GM18511 (cell line): ENCODE measurements at regions not wholly inside any gene's neighbourhood (a gene's known extent, or its start where the extent isn't known, plus 50 kb on each side); places are given as distances from the start of the nearest gene placed in this dataset.

Experiments used
- ATAC-seq: cut with Tn5 transposase; IDR thresholded peaks from one replicate; pipeline ENCODE4 v1.9.1; 2021; ENCODE audit warnings: mild to moderate bottlenecking, moderate library complexity; ENCODE audit not compliant: unreplicated experiment

- ATAC-seq, result no peak
These were observed 155.1 kb upstream of the WSCD2 start for GRCh38 chr12:107973950-107974349.

GRCh38 chr12:107976331-107976730, 152.8 kb upstream of the WSCD2 start:
- no peak for ATAC-seq

DNA sequence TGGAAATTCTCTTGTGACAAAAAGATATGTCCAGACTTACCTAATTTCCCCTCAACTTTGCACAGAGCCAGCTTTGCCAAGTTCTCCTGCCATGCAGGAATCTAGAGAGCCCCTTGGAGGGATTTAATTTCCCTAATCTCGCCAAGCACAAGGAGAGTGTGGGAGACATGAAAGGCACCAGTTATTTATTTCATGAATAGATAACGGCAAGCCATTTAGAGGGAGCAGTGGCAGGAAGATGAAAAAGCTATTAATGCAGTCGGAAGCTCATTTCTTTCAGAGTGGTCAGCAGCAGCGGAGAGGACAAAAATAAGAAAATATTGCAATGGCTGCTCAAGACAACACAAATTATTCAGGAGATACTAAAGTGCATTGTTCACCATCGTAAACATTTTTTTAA, 150.9 kb upstream of the WSCD2 start:
- ATAC-seq, result no peak

DNA sequence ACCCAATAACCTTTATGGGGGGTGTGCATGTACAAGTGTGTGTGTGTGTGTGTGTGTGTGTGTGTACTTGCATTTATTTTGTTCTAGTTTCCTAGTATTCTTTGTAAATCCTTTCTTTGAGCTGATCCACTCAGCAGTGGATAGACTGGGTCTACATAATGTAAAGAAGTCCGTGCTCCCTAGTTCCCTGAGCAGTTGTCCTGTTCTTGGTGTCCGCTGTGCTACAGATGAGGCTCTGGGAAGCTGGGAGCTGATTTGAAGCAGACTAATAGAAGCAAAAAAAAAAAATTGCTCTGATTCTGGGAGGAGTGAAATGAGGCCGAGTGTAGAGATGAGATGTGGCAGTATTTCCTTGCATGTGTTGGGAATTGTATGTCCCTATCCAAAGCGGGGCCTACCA, 150.4 kb upstream of the WSCD2 start:
- no peak for ATAC-seq

- ATAC-seq, result no peak
These were observed 145.2 kb upstream of the WSCD2 start for GRCh38 chr12:107983756-107984472.

GRCh38 chr12:107984973-107985372, 144.1 kb upstream of the WSCD2 start:
- no peak for ATAC-seq

DNA sequence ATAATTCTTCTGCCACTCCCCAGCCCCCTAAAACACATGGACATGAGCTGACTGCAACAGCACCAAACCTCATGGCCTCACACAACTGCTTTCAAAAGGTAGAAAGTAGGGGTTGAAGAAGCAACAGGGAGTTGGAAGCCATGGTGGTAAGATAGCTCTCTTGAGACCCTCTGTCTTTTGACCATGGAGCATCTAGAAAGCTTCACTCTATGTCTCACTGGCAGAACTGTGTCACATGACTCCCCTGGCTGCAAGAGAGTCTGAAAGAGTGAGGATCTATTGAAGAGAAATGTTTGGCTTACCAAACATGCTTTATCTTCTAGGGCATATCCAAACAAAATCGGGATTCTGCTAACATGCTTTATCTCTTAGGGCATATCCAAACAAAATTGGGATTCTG, 142.9 kb upstream of the WSCD2 start:
- ATAC-seq, result no peak

DNA sequence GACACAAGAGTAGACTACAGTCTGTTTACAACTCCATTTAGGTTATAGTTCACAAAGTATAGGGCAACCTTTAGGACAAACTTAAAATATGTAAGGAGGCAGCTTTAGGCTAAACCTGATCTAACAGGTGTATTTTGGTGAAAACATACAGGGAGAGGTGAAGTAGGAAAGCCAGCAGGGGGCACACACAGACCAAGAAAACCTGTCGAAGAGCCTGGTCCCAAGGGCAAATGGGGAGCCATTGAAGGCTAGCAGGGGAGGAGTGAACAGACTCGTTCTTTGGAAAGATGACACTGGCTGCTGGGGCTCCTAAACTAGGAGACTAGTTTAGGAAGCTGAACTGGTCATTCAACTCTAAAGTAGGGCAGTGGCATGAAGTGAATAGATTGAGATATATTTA, 138.8 kb upstream of the WSCD2 start:
- no peak for ATAC-seq

GRCh38 chr12:107992029-107992428, 137.1 kb upstream of the WSCD2 start:
- no peak for ATAC-seq

DNA sequence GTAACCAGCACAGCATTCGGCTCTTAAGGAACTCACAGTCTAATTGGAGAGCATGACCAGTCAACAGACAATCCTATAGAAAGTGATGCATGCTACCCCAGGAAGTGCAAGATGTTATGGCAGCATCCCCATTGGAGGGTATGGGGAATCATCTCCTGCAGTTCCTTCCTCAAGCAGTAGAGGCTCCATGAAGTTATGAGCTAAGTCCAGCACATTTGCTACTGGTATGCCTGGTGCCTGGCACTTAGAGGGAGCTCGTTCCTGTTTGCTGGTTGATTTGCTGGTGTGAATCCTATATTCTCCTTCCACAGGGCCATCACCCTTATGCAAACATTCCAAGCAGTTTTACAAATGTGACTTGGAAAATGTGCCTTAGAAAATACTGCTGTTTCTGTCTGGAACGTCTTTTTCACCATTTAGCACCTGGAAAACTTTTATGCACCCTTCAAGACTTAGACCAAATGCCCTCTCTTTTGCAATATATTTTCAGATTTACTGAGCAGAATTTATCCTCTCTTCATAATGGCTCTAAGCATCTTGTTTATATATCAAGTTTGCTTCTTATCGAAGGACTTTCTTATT, 136.1 kb upstream of the WSCD2 start:
- no peak for ATAC-seq

DNA sequence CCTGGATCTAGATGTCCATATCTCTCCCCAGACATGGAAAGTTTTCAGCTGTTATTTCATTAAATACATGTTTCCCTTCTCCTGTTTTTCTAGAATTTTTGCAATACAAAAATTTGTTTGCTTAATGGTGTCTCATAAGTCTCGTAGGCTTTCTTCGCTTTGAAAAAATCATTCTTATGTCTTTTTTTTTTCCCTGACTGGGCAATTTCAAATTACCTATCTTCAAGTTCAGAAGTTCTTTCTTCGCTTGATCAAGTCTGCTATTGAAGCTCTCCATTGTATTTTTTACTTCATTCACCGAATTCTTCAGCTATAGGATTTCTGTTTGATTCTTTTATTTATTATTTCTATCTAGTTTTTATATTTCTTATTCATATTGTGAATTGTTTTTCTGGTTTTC, 130.2 kb upstream of the WSCD2 start:
- no peak for ATAC-seq

- ATAC-seq, result no peak
These were observed 129.0 kb upstream of the WSCD2 start for GRCh38 chr12:108000111-108000510.

- no peak for ATAC-seq
These were observed 124.8 kb upstream of the WSCD2 start for GRCh38 chr12:108004319-108004718.

DNA sequence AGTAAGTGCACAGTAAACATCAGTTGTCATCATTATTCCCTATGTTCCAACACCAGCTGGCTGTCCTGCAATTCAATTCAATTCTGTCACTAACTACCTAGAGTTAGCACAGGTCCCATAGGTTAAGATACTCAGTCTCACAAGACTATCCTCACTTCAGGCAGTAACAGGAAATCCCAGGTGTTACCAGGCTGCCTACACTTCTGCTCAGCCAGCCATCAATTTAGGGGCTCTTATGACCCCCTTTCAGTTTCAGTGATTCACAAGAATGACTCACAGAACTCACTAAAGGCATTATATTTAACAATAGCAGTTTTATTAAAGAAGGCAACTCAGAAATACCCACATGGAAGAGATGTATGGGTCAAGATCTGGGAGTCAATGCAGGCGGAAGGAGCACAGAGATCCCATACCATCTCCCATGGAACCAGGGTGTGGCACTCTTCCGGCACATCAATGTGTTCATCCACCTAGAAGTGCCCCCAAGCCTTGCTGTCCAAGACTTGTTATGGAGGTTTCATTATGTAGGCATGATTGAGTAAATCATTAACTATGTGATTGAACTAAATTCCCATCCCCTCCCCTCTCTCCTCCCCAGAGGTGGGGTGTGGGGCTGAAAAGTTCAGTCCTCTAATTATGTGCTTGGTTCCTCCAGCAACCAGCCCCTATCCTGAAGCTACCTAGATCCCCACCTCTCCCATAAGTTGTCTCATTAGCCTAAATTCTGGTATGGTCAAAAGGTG, 120.8 kb upstream of the WSCD2 start:
- ATAC-seq, result no peak

DNA sequence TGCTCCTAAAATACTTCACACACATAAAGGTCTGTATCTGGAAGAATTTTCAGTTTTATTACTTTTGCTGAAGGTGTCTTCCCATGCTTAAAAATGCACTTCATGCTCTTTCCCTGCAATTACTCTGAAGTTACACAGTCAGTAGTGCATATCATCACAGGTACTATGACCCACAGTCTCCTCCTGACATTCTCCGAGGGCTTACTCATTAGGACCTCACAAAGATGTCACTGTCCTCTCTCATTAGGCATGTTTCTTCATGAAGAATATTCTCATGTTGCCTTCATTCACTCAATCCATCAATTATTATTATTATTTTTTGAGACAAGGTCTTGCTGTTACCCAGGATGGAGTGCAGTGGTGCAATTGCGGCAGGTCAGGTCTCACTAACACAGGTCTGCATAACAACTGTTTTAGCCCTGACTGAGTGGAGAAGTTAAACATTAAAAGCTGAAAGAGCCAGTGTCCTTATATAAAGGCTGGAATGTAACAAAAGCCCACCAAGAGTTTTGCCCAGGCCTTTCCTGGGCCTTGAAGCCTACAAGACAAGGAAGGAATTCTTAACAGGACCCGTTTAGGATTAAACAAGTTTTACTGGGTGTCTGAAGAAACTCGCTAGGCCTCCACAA, 119.5 kb upstream of the WSCD2 start:
- no peak for ATAC-seq

- ATAC-seq, result no peak
These were observed 113.0 kb upstream of the WSCD2 start for GRCh38 chr12:108016022-108016564.

DNA sequence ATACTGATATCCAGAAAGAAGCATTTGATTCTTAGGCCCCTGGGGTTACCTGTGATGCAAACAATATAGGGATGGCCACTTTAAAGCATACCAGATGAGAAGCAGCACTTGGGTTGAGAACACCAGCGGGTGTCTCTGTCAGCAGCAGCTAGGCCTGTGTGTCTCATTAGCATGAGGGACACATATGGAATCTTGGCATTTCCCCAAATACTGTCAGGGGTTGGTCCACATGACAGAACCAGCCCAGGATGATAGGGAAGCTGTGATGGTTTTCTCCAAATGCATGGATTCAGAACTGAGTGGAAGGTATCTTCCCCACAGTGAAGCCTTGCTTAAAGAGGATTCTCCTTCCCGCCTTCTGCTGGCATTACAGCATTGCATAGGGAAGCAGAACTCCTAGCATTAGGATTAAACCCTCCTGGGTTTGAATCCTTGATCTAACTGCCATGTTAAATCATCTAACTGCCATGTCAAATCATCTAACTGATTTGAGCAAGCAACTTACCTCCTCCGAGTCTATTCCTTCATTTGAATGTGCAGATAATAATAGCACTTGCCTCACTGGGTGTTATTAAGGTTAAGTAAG, 111.5 kb upstream of the WSCD2 start:
- ATAC-seq, result no peak

- ATAC-seq, result no peak
These were observed 109.2 kb upstream of the WSCD2 start for GRCh38 chr12:108019862-108020261.

- no peak for ATAC-seq
These were observed 107.9 kb upstream of the WSCD2 start for GRCh38 chr12:108021141-108021540.

GRCh38 chr12:108021949-108022522, 107.1 kb upstream of the WSCD2 start:
- ATAC-seq, result no peak
